PC-3 (cell line): ENCODE measurements at regions not wholly inside any gene's neighbourhood (a gene's known extent, or its start where the extent isn't known, plus 50 kb on each side); places are given as distances from the start of the nearest gene placed in this dataset.
"Not testable (repeated sequence)": the region's sequence is repeated elsewhere in the genome, so short reads cannot be mapped to it uniquely, and the experiment has no call there.

Experiments used
- EZH2 ChIP-seq: fragments of 300-600 bp; sonication (generic); IDR thresholded peaks from one replicate; pipeline ENCODE4 v1.6.1; 2017; ENCODE audit warnings: antibody characterized with exemption, mild to moderate bottlenecking, low read length; ENCODE audit not compliant: unreplicated experiment
- EZH2phosphoT487 ChIP-seq: fragments of 300-600 bp; sonication (generic); IDR thresholded peaks from 2 replicates; pipeline ENCODE4 v1.6.1; 2018; ENCODE audit warnings: mild to moderate bottlenecking, antibody characterized with exemption, low read length, borderline replicate concordance
- TF ChIP-seq, protein P1 (sequence below): fragments of 300-600 bp; sonication (generic); conservative IDR thresholded peaks from 2 replicates; pipeline ENCODE4 v1.5.1; 2017; ENCODE audit warnings: antibody characterized with exemption, low read depth, mild to moderate bottlenecking, low read length

DNA sequence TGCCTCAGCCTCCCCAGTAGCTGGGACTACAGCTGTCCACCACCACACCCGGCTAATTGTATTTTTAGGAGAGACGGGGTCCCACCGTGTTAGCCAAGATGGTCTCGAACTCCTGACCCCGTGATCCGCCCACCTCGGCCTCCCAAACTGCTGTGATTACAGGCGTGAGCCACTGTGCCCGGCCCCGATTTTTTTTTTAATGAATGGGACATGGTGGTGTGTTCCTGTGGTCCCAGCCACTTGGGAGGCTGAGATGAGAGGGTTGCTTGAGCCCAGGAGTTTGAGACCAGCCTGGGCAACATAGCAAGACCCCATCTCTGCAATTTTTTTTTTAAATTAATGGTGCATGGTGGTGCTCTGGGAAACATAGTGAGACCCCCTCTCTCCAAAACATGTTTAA, 143.6 kb upstream of the TPTE start:
- TF ChIP-seq, protein P1, sequence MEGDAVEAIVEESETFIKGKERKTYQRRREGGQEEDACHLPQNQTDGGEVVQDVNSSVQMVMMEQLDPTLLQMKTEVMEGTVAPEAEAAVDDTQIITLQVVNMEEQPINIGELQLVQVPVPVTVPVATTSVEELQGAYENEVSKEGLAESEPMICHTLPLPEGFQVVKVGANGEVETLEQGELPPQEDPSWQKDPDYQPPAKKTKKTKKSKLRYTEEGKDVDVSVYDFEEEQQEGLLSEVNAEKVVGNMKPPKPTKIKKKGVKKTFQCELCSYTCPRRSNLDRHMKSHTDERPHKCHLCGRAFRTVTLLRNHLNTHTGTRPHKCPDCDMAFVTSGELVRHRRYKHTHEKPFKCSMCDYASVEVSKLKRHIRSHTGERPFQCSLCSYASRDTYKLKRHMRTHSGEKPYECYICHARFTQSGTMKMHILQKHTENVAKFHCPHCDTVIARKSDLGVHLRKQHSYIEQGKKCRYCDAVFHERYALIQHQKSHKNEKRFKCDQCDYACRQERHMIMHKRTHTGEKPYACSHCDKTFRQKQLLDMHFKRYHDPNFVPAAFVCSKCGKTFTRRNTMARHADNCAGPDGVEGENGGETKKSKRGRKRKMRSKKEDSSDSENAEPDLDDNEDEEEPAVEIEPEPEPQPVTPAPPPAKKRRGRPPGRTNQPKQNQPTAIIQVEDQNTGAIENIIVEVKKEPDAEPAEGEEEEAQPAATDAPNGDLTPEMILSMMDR: not testable (repeated sequence)
- not testable (repeated sequence) for TF ChIP-seq EZH2, EZH2phosphoT487
